ENCODE measurements at regions not wholly inside any gene's neighbourhood (a gene's known extent, or its start where the extent isn't known, plus 50 kb on each side); places are given as distances from the start of the nearest gene placed in this dataset.

- Histone ChIP-seq H3K27me3 (no peaks in the 10 kb centered on the region), H3K27ac (no peak overlapping the region), H3K4me1 (no peaks in the 10 kb centered on the region), H3K36me3 (no peaks in the 10 kb centered on the region), H3K9me3 (no peaks in the 10 kb centered on the region), H3K4me3 (no peak overlapping the region)
- peak; percentile 59 to 93 for DNase-seq (ENCODE audit: low spot score in 2 of 2)
- TF ChIP-seq, protein P1, sequence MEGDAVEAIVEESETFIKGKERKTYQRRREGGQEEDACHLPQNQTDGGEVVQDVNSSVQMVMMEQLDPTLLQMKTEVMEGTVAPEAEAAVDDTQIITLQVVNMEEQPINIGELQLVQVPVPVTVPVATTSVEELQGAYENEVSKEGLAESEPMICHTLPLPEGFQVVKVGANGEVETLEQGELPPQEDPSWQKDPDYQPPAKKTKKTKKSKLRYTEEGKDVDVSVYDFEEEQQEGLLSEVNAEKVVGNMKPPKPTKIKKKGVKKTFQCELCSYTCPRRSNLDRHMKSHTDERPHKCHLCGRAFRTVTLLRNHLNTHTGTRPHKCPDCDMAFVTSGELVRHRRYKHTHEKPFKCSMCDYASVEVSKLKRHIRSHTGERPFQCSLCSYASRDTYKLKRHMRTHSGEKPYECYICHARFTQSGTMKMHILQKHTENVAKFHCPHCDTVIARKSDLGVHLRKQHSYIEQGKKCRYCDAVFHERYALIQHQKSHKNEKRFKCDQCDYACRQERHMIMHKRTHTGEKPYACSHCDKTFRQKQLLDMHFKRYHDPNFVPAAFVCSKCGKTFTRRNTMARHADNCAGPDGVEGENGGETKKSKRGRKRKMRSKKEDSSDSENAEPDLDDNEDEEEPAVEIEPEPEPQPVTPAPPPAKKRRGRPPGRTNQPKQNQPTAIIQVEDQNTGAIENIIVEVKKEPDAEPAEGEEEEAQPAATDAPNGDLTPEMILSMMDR (IDR thresholded peaks at IDR 0.05) = peak; percentile 90 to 94 (median 91)
- intact Hi-C loops (cut with DNase I) = loop anchor here (1.0 to 5.0 kb wide), 6 partner anchors 181 to 484 kb away; no protein-coding TSS in a partner anchor
Measured at GRCh38 chr6:134640975-134641429, 308.9 kb downstream of the ALDH8A1 start.

GRCh38 chr6:134640229-134640628 is 309.7 kb downstream of the ALDH8A1 start:
- H3K27me3 ChIP-seq = no peaks in the 10 kb centered on the region
- H3K4me1 ChIP-seq = no peaks in the 10 kb centered on the region
- TF ChIP-seq, protein P1 (IDR thresholded peaks at IDR 0.05) = no peak
- H3K9me3 ChIP-seq = no peaks in the 10 kb centered on the region
- intact Hi-C loops (cut with DNase I) = loop anchor here (5.0 kb wide), 4 partner anchors 182 to 483 kb away; no protein-coding TSS in a partner anchor
- H3K36me3 ChIP-seq = no peaks in the 10 kb centered on the region
- H3K4me3 ChIP-seq = no peak overlapping the region
- no peak overlapping the region for H3K27ac ChIP-seq
- no peak for DNase-seq (ENCODE audit: low spot score in 2 of 2)

DNA sequence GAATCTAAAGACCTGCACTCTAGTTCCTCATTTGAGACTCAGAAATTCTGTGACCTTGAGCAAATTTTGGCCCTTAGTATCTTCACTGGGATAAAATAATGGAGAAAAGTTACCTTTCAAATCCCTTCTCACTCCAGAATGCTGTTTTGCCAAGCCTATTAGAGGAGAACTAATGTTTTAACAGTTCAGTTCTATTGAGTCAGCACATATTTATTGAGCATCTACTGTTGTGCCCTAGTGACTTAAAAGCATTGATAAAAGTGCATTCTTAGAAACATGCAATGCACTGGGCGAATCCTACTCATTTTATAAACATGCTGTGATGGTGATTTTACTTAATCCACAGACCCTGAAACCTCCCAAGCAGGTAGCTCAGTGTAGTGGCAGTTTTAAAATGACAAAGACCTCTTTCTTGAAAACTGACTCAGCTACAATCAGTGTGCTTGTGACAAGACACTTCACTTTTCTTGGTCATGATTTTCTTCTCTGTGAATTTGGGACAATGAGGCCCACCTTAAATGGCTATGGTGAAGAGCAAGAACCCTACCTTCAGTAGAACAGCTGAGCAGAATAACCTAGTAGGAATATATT is 312.0 kb downstream of the ALDH8A1 start:
- H3K9me3 ChIP-seq = no peaks in the 10 kb centered on the region
- no peaks in the 10 kb centered on the region for H3K27me3 ChIP-seq
- no peaks in the 10 kb centered on the region for H3K36me3 ChIP-seq
- TF ChIP-seq, protein P1 (IDR thresholded peaks at IDR 0.05) = no peak
- no peak overlapping the region for H3K4me3 ChIP-seq
- intact Hi-C loops (cut with DNase I) = no loop called here
- no peak for DNase-seq (ENCODE audit: low spot score in 2 of 2)
- H3K27ac ChIP-seq = no peak overlapping the region
- H3K4me1 ChIP-seq = no peaks in the 10 kb centered on the region

DNA sequence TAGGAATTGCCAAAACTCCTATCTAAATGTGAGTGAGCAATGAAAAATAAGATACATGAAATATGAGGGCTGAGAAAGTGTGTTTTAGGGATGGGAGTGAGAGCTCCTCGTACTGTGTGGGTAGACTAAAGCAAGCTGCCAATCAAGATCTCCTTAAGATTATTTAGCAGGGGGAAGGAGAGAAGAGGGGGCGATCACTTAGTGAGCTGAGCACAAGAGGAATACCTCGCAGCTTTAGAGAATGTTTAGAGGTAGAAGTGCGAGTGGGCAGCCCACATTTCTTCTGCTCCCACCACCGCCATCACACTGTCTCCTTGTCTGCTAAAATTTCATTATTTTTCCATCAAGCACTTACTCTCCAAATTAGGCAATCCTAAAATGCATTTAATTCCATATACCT is 312.6 kb downstream of the ALDH8A1 start:
- no peak for DNase-seq (ENCODE audit: low spot score in 2 of 2)
- Histone ChIP-seq H3K9me3 (no peaks in the 10 kb centered on the region), H3K36me3 (no peaks in the 10 kb centered on the region), H3K4me1 (no peaks in the 10 kb centered on the region), H3K4me3 (no peak overlapping the region), H3K27ac (no peak overlapping the region), H3K27me3 (no peaks in the 10 kb centered on the region)
- intact Hi-C loops (cut with DNase I) = no loop called here
- TF ChIP-seq, protein P1 (IDR thresholded peaks at IDR 0.05) = no peak

GRCh38 chr6:134636186-134636799 is 313.6 kb downstream of the ALDH8A1 start:
- DNase-seq (ENCODE audit: low spot score in 2 of 2) = no peak
- TF ChIP-seq, protein P1 (IDR thresholded peaks at IDR 0.05) = no peak
- Histone ChIP-seq H3K36me3 (no peaks in the 10 kb centered on the region), H3K27ac (no peak overlapping the region), H3K27me3 (no peaks in the 10 kb centered on the region), H3K4me1 (no peaks in the 10 kb centered on the region), H3K4me3 (no peak overlapping the region), H3K9me3 (no peaks in the 10 kb centered on the region)
- intact Hi-C loops (cut with DNase I) = no loop called here

Data from ascending aorta (tissue), 2 donors.